Activated B cell treated with CpG ODN at 0.5 μM for 24 hours (primary cell): ENCODE measurements at regions not wholly inside any gene's neighbourhood (a gene's known extent, or its start where the extent isn't known, plus 50 kb on each side); places are given as distances from the start of the nearest gene placed in this dataset.

Experiments used
- ATAC-seq: fragments of 200-7000 bp; cut with Tn5 transposase; one replicate; pipeline ENCODE4 v1.10.0; 2021; ENCODE audit warnings: low read depth, mild to moderate bottlenecking, moderate library complexity
- CTCF ChIA-PET: fragments of 350-600 bp; sonication (Branson Sonifier 250); formaldehyde crosslinking; loops from one replicate; lab custom pipeline; 2021; ENCODE audit warnings: antibody characterized with exemption; lab: Charles Lee
- POLR2A ChIA-PET: fragments of 350-600 bp; sonication (Branson Sonifier 250); formaldehyde crosslinking; loops from one replicate; lab custom pipeline; 2021; ENCODE audit warnings: antibody characterized with exemption; lab: Charles Lee
- DNase-seq: peaks from one replicate; pipeline ENCODE4 v3.0.0; 2022
- H3K27ac Mint-ChIP-seq: one replicate; pipeline ENCODE4 v1.8.0; 2020; ENCODE audit warnings: mixed read lengths
- H3K27me3 Mint-ChIP-seq: one replicate; pipeline ENCODE4 v1.8.0; 2021; ENCODE audit warnings: mixed read lengths
- H3K36me3 Mint-ChIP-seq: one replicate; pipeline ENCODE4 v1.8.0; 2021; ENCODE audit warnings: low read depth, mixed read lengths
- H3K4me1 Mint-ChIP-seq: one replicate; pipeline ENCODE4 v1.8.0; 2021; ENCODE audit warnings: mixed read lengths
- H3K4me3 Mint-ChIP-seq: one replicate; pipeline ENCODE4 v1.8.0; 2020; ENCODE audit warnings: mild to moderate bottlenecking, mixed read lengths
- H3K9me3 Mint-ChIP-seq: one replicate; pipeline ENCODE4 v1.8.0; 2020; ENCODE audit warnings: mixed read lengths
- CTCF ChIP-seq: fragments of 200-600 bp; IDR thresholded peaks from one replicate; pipeline ENCODE4 v1.8.0; 2022; ENCODE audit warnings: antibody characterized with exemption, mild to moderate bottlenecking
- intact Hi-C: fragments of 100-400 bp; cut with micrococcal nuclease; formaldehyde crosslinking; loops from one replicate; pipeline ENCODE4 v1.15.1; 2024

DNA sequence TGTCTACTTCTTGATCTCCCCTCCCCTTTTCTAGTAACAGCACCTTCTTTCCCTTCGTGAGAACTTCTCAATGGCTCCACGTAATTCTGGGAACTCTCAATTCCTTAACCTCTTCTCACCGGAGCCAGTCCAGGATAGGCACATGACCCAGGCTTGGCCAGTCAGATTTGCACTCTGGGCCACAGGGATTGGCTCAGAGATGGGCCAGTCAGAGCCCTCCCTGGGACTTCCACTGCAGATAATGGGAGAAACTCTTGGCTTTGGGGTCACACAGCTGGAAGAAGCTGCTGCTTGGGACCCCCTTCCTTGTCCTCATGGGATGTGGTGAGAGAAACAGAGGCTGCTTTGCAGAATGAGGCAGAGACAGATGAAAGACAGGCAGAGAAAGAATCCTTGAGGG, 302.3 kb downstream of the PTPRU start:
- intact Hi-C loops: no loop called here
- H3K4me3 Mint-ChIP-seq: no peak overlapping the region
- H3K9me3 Mint-ChIP-seq: no peaks in the 10 kb centered on the region
- no peak for ATAC-seq
- no peaks in the 10 kb centered on the region for H3K36me3 Mint-ChIP-seq
- no peak overlapping the region for H3K27ac Mint-ChIP-seq
- no peaks in the 10 kb centered on the region for H3K4me1 Mint-ChIP-seq
- no peak for TF ChIP-seq CTCF
- POLR2A ChIA-PET: no interaction called here
- no peak for DNase-seq
- CTCF ChIA-PET: no interaction called here
- H3K27me3 Mint-ChIP-seq: peaks cover 4% of the 10 kb centered on the region

DNA sequence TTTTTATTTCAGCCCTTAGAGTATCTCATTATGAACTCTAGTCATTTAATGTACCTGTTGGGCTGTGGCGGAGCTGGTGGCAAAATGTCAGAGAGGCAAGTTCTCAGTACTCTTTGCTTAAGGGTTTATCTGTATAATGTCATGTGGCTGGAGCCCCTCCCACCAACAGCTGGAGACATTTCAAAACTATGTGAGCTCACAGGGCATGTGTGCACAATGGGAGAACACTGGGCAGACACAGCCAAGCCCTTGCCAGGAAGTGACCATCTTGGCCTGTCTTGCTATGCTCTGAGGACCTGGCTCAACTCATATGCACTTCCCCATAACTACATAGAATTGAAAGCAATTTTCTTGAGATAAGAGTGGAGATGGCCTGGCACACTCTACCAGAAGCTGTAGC, 296.4 kb downstream of the PTPRU start:
- intact Hi-C loops: no loop called here

DNA sequence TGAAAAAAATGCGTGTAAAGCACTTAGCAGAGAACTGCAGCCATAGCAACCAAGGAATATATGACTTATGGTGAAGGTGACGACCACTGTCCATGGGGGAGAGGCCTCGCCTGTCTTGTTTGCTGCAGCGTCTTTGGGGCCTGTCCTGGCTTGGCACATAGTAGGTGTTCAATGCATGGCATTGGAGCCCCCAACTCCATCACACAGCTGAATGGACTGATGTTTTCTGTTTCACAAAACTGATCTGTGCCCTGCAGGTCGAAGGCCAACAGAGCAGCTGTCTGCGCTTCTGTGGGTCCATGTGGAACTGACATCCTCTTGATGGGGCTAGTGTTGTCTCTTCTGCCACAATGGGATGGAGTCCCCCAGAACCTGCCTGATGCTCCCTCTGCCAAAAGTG, 296.0 kb downstream of the PTPRU start:
- peaks cover 17% of the 10 kb centered on the region for H3K9me3 Mint-ChIP-seq
- intact Hi-C loops: no loop called here
- no peaks in the 10 kb centered on the region for H3K27me3 Mint-ChIP-seq
- TF ChIP-seq CTCF: no peak
- CTCF ChIA-PET: no interaction called here
- no peak for ATAC-seq
- H3K36me3 Mint-ChIP-seq: no peaks in the 10 kb centered on the region
- H3K4me1 Mint-ChIP-seq: no peaks in the 10 kb centered on the region
- no peak for DNase-seq
- POLR2A ChIA-PET: no interaction called here
- H3K4me3 Mint-ChIP-seq: no peak overlapping the region
- no peak overlapping the region for H3K27ac Mint-ChIP-seq

More for the DNA sequence above, 296.4 kb downstream of the PTPRU start:
- DNase-seq (no peak), ATAC-seq (no peak)
- ChIA-PET POLR2A (no interaction called here), CTCF (no interaction called here)
- Mint-ChIP-seq H3K4me1 (no peaks in the 10 kb centered on the region), H3K4me3 (no peak overlapping the region), H3K27ac (no peak overlapping the region), H3K9me3 (peaks cover 17% of the 10 kb centered on the region), H3K27me3 (no peaks in the 10 kb centered on the region), H3K36me3 (no peaks in the 10 kb centered on the region)
- no peak for TF ChIP-seq CTCF

- no peak for DNase-seq
- TF ChIP-seq CTCF: no peak
- POLR2A ChIA-PET: no interaction called here
- Mint-ChIP-seq H3K4me3 (no peak overlapping the region), H3K4me1 (no peaks in the 10 kb centered on the region), H3K9me3 (peaks cover 17% of the 10 kb centered on the region), H3K27ac (no peak overlapping the region), H3K36me3 (no peaks in the 10 kb centered on the region), H3K27me3 (no peaks in the 10 kb centered on the region)
- CTCF ChIA-PET: no interaction called here
- intact Hi-C loops: no loop called here
- no peak for ATAC-seq
These were observed 295.3 kb downstream of the PTPRU start for GRCh38 chr1:29531596-29531995.

GRCh38 chr1:29529677-29530278, 293.5 kb downstream of the PTPRU start:
- TF ChIP-seq CTCF: no peak
- no peak for DNase-seq
- Mint-ChIP-seq H3K36me3 (no peaks in the 10 kb centered on the region), H3K4me3 (no peak overlapping the region), H3K9me3 (peaks cover 17% of the 10 kb centered on the region), H3K27me3 (peaks cover 7% of the 10 kb centered on the region), H3K27ac (no peak overlapping the region), H3K4me1 (no peaks in the 10 kb centered on the region)
- intact Hi-C loops: no loop called here
- ChIA-PET POLR2A (no interaction called here), CTCF (no interaction called here)
- no peak for ATAC-seq
